SK-N-SH (cell line): ENCODE measurements at regions not wholly inside any gene's neighbourhood (a gene's known extent, or its start where the extent isn't known, plus 50 kb on each side); places are given as distances from the start of the nearest gene placed in this dataset.

Experiments
- CHD2 ChIP-seq: fragments of 150-350 bp; IDR thresholded peaks from 2 replicates; pipeline ENCODE4 v1.6.1; 2018; ENCODE audit warnings: low read length; ENCODE audit not compliant: partially characterized antibody
- CTCF ChIP-seq: fragments of 200-600 bp; sonication (generic); IDR thresholded peaks from 2 replicates; pipeline ENCODE4 v1.6.1; 2017; ENCODE audit warnings: antibody characterized with exemption, mild to moderate bottlenecking, moderate library complexity
- EZH2phosphoT487 ChIP-seq: fragments of 200-600 bp; sonication (generic); IDR thresholded peaks from 2 replicates; pipeline ENCODE4 v1.6.1; 2017; ENCODE audit warnings: low read depth, mixed run types, mild to moderate bottlenecking, antibody characterized with exemption, moderate library complexity, borderline replicate concordance
- FOXM1 ChIP-seq: IDR thresholded peaks from 2 replicates; pipeline ENCODE4 v1.4.0; 2012; ENCODE audit warnings: low read depth, mild to moderate bottlenecking
- IRF3 ChIP-seq: fragments of 150-350 bp; IDR thresholded peaks from 2 replicates; pipeline ENCODE4 v1.6.1; 2016; ENCODE audit warnings: mild to moderate bottlenecking, low read depth, low read length
- MXI1 ChIP-seq: IDR thresholded peaks from 2 replicates; pipeline ENCODE4 v1.6.1; 2012; ENCODE audit warnings: mild to moderate bottlenecking, low read depth, low read length, improper control_type of control experiment
- POLR2AphosphoS5 ChIP-seq: IDR thresholded peaks from 2 replicates; pipeline ENCODE4 v1.6.1; 2012; ENCODE audit warnings: low read depth, low read length
- RAD21 ChIP-seq: IDR thresholded peaks from 2 replicates; pipeline ENCODE4 v1.6.1; 2012; ENCODE audit warnings: mild to moderate bottlenecking, low read length
- RFX5 ChIP-seq: IDR thresholded peaks from 2 replicates; pipeline ENCODE4 v1.6.1; 2012; ENCODE audit warnings: mild to moderate bottlenecking, improper control_type of control experiment, low read length
- TAF1 ChIP-seq: IDR thresholded peaks from 2 replicates; pipeline ENCODE4 v1.6.1; 2012; ENCODE audit warnings: low read depth, mild to moderate bottlenecking, low read length, moderate library complexity, borderline replicate concordance
- TCF12 ChIP-seq: IDR thresholded peaks from 2 replicates; pipeline ENCODE4 v1.4.0; 2012
- TEAD4 ChIP-seq: IDR thresholded peaks from 2 replicates; pipeline ENCODE4 v1.4.0; 2012; ENCODE audit warnings: mild to moderate bottlenecking, borderline replicate concordance; ENCODE audit not compliant: insufficient read depth
- YY1 ChIP-seq: IDR thresholded peaks from 2 replicates; pipeline ENCODE4 v1.4.0; 2012; ENCODE audit warnings: low read depth, mild to moderate bottlenecking

- TF ChIP-seq TCF12: no peak
- TF ChIP-seq CTCF: no peak
- TF ChIP-seq RAD21: no peak
- no peak for TF ChIP-seq TEAD4
- TF ChIP-seq FOXM1: no peak
- TF ChIP-seq RFX5: no peak
- no peak for TF ChIP-seq EZH2phosphoT487
- TF ChIP-seq CHD2: no peak
- TF ChIP-seq TAF1: no peak
- TF ChIP-seq POLR2AphosphoS5: no peak
- TF ChIP-seq YY1: no peak
- no peak for TF ChIP-seq IRF3
- no peak for TF ChIP-seq MXI1
These were observed 123.6 kb upstream of the LHX8 start for GRCh38 chr1:75010547-75010946.
